Gastrocnemius medialis (tissue), 4 donors: ENCODE measurements at regions not wholly inside any gene's neighbourhood (a gene's known extent, or its start where the extent isn't known, plus 50 kb on each side); places are given as distances from the start of the nearest gene placed in this dataset.

Experiments used
- ATAC-seq, 2 donors: fragments of 150-250 bp; one replicate each; pipeline ENCODE4 v1.9.1; 2016
- DNase-seq, 2 donors: peaks; one replicate each; pipeline ENCODE4 v3.0.0-alpha.2; 2019
- H3K27ac ChIP-seq, 4 donors: fragments of 200-600 bp; sonication (generic); 1 replicate in 1 of 4; 2 replicates in 3 of 4; pipeline ENCODE4 v1.5.1; 2016 to 2018; ENCODE audit warnings: mild to moderate bottlenecking in 2 of 4, moderate library complexity in 1 of 4
- H3K27me3 ChIP-seq, 3 donors: fragments of 200-600 bp; sonication (generic) in 2 of 3; 1 replicate in 1 of 3; 2 replicates in 2 of 3; pipeline versions ENCODE4 v1.5.1 to v1.6.0; 2016 to 2019; ENCODE audit warnings: mild to moderate bottlenecking in 1 of 3, moderate library complexity in 1 of 3
- H3K36me3 ChIP-seq, 2 donors: fragments of 200-600 bp; sonication (generic) in 1 of 2; one replicate each; pipeline ENCODE4 v1.5.1; 2017 to 2018
- H3K4me1 ChIP-seq, 2 donors: fragments of 200-600 bp; sonication (generic) in 1 of 2; one replicate each; pipeline ENCODE4 v1.5.1; 2016 to 2017; ENCODE audit warnings: mild to moderate bottlenecking in 2 of 2
- H3K4me3 ChIP-seq, 4 donors: fragments of 200-600 bp; sonication (generic) in 3 of 4; 1 replicate in 1 of 4; 2 replicates in 3 of 4; pipeline ENCODE4 v1.5.1; 2016 to 2019; ENCODE audit warnings: mild to moderate bottlenecking in 2 of 4
- H3K9me3 ChIP-seq, 3 donors: fragments of 200-600 bp; sonication (generic) in 2 of 3; 1 replicate in 1 of 3; 2 replicates in 2 of 3; pipeline ENCODE4 v1.5.1; 2016 to 2019
- POLR2A ChIP-seq, 2 donors: fragments of 450-650 bp; IDR thresholded peaks; one replicate each; pipeline ENCODE4 v1.6.1; 2017; ENCODE audit warnings: antibody characterized with exemption in 2 of 2, mild to moderate bottlenecking in 2 of 2, moderate library complexity in 2 of 2
- in situ Hi-C, 4 donors: fragments of 200-750 bp; cut with MboI; loops; one replicate each; pipeline versions ENCODE4 v1.15.0 to v1.8.0; 2017; ENCODE audit warnings: low sequenced_read_pairs in 4 of 4
- intact Hi-C: fragments of 100-400 bp; cut with DNase I; formaldehyde crosslinking; loops from one replicate; pipeline ENCODE4 v1.15.1; 2023; ENCODE audit warnings: low total_unique reads
- TF ChIP-seq, protein P1 (sequence below), 5 experiments: fragments of 450-650 bp in 3 of 5; fragments of 200-600 bp in 2 of 5; sonication (generic) in 2 of 5; IDR thresholded peaks in 4 of 5; conservative IDR thresholded peaks in 1 of 5; 1 replicate in 4 of 5; 2 replicates in 1 of 5; pipeline ENCODE4 v1.5.1; 2016 to 2019; ENCODE audit warnings: antibody characterized with exemption in 5 of 5, mild to moderate bottlenecking in 3 of 5, moderate library complexity in 3 of 5

- no peaks in the 10 kb centered on the region for H3K4me1 ChIP-seq
- H3K36me3 ChIP-seq = no peaks in the 10 kb centered on the region
- H3K27me3 ChIP-seq = no peaks in the 10 kb centered on the region
- TF ChIP-seq POLR2A (IDR thresholded peaks at IDR 0.05) = no peak
- TF ChIP-seq, protein P1, sequence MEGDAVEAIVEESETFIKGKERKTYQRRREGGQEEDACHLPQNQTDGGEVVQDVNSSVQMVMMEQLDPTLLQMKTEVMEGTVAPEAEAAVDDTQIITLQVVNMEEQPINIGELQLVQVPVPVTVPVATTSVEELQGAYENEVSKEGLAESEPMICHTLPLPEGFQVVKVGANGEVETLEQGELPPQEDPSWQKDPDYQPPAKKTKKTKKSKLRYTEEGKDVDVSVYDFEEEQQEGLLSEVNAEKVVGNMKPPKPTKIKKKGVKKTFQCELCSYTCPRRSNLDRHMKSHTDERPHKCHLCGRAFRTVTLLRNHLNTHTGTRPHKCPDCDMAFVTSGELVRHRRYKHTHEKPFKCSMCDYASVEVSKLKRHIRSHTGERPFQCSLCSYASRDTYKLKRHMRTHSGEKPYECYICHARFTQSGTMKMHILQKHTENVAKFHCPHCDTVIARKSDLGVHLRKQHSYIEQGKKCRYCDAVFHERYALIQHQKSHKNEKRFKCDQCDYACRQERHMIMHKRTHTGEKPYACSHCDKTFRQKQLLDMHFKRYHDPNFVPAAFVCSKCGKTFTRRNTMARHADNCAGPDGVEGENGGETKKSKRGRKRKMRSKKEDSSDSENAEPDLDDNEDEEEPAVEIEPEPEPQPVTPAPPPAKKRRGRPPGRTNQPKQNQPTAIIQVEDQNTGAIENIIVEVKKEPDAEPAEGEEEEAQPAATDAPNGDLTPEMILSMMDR (IDR thresholded peaks at IDR 0.05 in 4 of 5, conservative IDR thresholded peaks at IDR 0.05 in 1 of 5) = no peak
- no peak for ATAC-seq
- no peak overlapping the region for H3K27ac ChIP-seq
- no peaks in the 10 kb centered on the region for H3K9me3 ChIP-seq
- in situ Hi-C loops = no loop called here
- intact Hi-C loops = no loop called here
- no peak for DNase-seq
- H3K4me3 ChIP-seq = no peak overlapping the region
These were observed 1639.0 kb upstream of the SLC10A2 start for GRCh38 chr13:104705031-104705750.

GRCh38 chr13:104701591-104701990 is 1635.4 kb upstream of the SLC10A2 start:
- DNase-seq (no peak), ATAC-seq (no peak)
- H3K36me3 ChIP-seq = no peaks in the 10 kb centered on the region
- H3K27ac ChIP-seq = no peak overlapping the region
- no peaks in the 10 kb centered on the region for H3K9me3 ChIP-seq
- no peaks in the 10 kb centered on the region for H3K4me1 ChIP-seq
- no peaks in the 10 kb centered on the region for H3K27me3 ChIP-seq
- intact Hi-C loops (no loop called here), in situ Hi-C loops (no loop called here)
- TF ChIP-seq, protein P1 (IDR thresholded peaks at IDR 0.05 in 4 of 5, conservative IDR thresholded peaks at IDR 0.05 in 1 of 5) = no peak
- H3K4me3 ChIP-seq = no peak overlapping the region

DNA sequence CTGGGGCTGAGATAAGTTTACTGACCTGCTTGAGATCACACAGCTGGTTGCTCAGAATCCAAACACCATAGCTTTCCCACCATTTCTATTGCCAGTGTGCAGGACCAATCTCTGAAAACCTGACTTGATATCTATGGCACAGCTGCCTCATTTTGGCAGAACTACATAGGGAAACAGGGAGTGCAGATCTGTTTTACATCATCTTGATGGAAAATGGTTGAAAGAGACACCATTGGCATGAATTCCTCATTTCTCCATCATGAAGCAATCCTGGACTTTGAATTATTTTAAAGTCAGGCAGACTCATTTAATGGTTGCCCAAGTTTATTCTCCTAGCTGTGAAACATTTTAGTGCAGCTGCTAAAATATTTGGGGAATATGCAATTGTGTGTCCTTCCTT is 1628.2 kb upstream of the SLC10A2 start:
- H3K36me3 ChIP-seq = no peaks in the 10 kb centered on the region
- no peak overlapping the region for H3K4me3 ChIP-seq
- intact Hi-C loops (no loop called here), in situ Hi-C loops (no loop called here)
- no peaks in the 10 kb centered on the region for H3K27me3 ChIP-seq
- no peak for TF ChIP-seq POLR2A (IDR thresholded peaks at IDR 0.05)
- TF ChIP-seq, protein P1 (IDR thresholded peaks at IDR 0.05 in 4 of 5, conservative IDR thresholded peaks at IDR 0.05 in 1 of 5) = no peak
- H3K9me3 ChIP-seq = no peaks in the 10 kb centered on the region
- no peak for ATAC-seq
- H3K4me1 ChIP-seq = no peaks in the 10 kb centered on the region
- DNase-seq = no peak
- H3K27ac ChIP-seq = no peak overlapping the region

DNA sequence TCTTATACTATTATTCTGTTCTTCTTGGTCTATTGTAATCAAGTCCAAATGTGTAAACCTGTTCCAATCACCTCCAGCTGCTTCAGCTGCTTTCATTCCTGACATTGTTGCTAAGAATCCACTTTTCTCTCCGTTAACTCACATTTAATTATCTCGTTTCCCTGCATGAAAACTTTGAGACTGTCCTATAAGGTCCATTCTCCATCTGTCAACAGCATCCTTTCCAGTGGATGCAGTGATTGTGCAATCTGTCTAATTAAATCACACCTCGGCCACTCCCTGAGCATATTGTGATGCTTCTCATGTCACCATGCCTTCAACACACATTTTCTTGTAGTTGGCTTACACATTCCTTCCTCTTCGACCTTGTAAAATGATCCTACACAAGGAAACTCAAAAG is 1626.9 kb upstream of the SLC10A2 start:
- ATAC-seq = no peak
- H3K36me3 ChIP-seq = no peaks in the 10 kb centered on the region
- H3K27ac ChIP-seq = no peak overlapping the region
- TF ChIP-seq, protein P1 (IDR thresholded peaks at IDR 0.05 in 4 of 5, conservative IDR thresholded peaks at IDR 0.05 in 1 of 5) = no peak
- no peak for TF ChIP-seq POLR2A (IDR thresholded peaks at IDR 0.05)
- no peaks in the 10 kb centered on the region for H3K9me3 ChIP-seq
- no peak for DNase-seq
- intact Hi-C loops = no loop called here
- no peaks in the 10 kb centered on the region for H3K4me1 ChIP-seq
- in situ Hi-C loops = no loop called here
- no peak overlapping the region for H3K4me3 ChIP-seq
- H3K27me3 ChIP-seq = no peaks in the 10 kb centered on the region
